HCT116 (cell line): ENCODE measurements at regions not wholly inside any gene's neighbourhood (a gene's known extent, or its start where the extent isn't known, plus 50 kb on each side); places are given as distances from the start of the nearest gene placed in this dataset.

Experiments used
- CEBPB ChIP-seq: IDR thresholded peaks from 2 replicates; pipeline ENCODE4 v1.6.1; 2012; ENCODE audit warnings: low read depth
- EZH2 ChIP-seq: fragments of 200-600 bp; sonication (generic); IDR thresholded peaks from 2 replicates; pipeline ENCODE4 v1.6.1; 2017; ENCODE audit warnings: antibody characterized with exemption, mixed run types
- MAX ChIP-seq: IDR thresholded peaks from 2 replicates; pipeline ENCODE4 v1.6.1; 2012
- POLR2A ChIP-seq: IDR thresholded peaks from 2 replicates; pipeline ENCODE4 v1.7.0; 2011; ENCODE audit warnings: borderline replicate concordance; ENCODE audit not compliant: insufficient read depth, insufficient read length; ENCODE audit errors: extremely low read depth
- POLR2AphosphoS5 ChIP-seq: IDR thresholded peaks from 2 replicates; pipeline ENCODE4 v1.6.1; 2011; ENCODE audit warnings: mild to moderate bottlenecking, low read depth, low read length, moderate library complexity
- SIN3A ChIP-seq: IDR thresholded peaks from 2 replicates; pipeline ENCODE4 v1.6.1; 2012; ENCODE audit warnings: low read depth
- ZFX ChIP-seq: fragments of 450-650 bp; IDR thresholded peaks from 2 replicates; pipeline ENCODE4 v1.6.1; 2017
- TF ChIP-seq, protein P1 (sequence below), 3 experiments: fragments of 200-600 bp in 1 of 3; sonication (generic) in 1 of 3; IDR thresholded peaks in 2 of 3; conservative IDR thresholded peaks in 1 of 3; 2 replicates each; pipeline ENCODE4 v1.5.1; 2012 to 2017; ENCODE audit warnings: low read depth in 2 of 3, low read length in 2 of 3, antibody characterized with exemption in 1 of 3, borderline replicate concordance in 1 of 3, control low read depth in 1 of 3, mild to moderate bottlenecking in 1 of 3, mixed read lengths in 1 of 3, mixed run types in 1 of 3, moderate library complexity in 1 of 3; ENCODE audit not compliant: insufficient read depth in 1 of 3
- TF ChIP-seq, protein P2 (sequence below): IDR thresholded peaks from 2 replicates; pipeline ENCODE4 v1.6.1; 2012

DNA sequence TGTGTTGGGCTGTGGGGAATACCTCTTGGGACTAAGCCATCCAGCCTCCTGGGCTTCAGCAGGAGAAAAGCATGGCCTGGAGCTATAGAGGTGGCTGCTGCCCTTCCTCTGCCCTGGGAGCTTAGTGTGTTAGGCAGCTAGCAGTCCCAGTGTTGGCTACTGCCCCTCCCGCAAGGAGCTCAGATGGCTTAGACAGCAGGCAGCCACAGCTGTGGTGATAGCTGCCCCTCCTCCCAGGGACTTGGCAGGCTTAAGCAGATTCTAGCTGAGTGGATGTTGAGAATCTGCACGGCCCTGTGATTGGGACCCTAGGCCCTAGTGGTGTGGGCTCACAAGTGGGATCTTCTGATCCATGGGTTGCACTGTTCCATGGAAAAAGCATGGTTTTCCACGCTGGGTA is 264.5 kb downstream of the TDRD3 start:
- TF ChIP-seq POLR2AphosphoS5 (no peak), POLR2A (no peak), SIN3A (no peak), EZH2 (no peak), MAX (no peak), ZFX (no peak), CEBPB (no peak)
- TF ChIP-seq, protein P1, sequence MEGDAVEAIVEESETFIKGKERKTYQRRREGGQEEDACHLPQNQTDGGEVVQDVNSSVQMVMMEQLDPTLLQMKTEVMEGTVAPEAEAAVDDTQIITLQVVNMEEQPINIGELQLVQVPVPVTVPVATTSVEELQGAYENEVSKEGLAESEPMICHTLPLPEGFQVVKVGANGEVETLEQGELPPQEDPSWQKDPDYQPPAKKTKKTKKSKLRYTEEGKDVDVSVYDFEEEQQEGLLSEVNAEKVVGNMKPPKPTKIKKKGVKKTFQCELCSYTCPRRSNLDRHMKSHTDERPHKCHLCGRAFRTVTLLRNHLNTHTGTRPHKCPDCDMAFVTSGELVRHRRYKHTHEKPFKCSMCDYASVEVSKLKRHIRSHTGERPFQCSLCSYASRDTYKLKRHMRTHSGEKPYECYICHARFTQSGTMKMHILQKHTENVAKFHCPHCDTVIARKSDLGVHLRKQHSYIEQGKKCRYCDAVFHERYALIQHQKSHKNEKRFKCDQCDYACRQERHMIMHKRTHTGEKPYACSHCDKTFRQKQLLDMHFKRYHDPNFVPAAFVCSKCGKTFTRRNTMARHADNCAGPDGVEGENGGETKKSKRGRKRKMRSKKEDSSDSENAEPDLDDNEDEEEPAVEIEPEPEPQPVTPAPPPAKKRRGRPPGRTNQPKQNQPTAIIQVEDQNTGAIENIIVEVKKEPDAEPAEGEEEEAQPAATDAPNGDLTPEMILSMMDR (IDR thresholded peaks at IDR 0.05 in 2 of 3, conservative IDR thresholded peaks at IDR 0.05 in 1 of 3; ENCODE audit: borderline replicate concordance in 1 of 3, insufficient read depth in 1 of 3, low read depth in 2 of 3, low read length in 2 of 3) = no peak
- TF ChIP-seq, protein P2, sequence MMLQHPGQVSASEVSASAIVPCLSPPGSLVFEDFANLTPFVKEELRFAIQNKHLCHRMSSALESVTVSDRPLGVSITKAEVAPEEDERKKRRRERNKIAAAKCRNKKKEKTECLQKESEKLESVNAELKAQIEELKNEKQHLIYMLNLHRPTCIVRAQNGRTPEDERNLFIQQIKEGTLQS = no peak
